Brain microvascular endothelial cell (primary cell): ENCODE measurements at regions not wholly inside any gene's neighbourhood (a gene's known extent, or its start where the extent isn't known, plus 50 kb on each side); places are given as distances from the start of the nearest gene placed in this dataset.

Experiments used
- DNase-seq: peaks from one replicate; pipeline ENCODE4 v3.0.0-alpha.2; 2020
- H3K27ac ChIP-seq: fragments of 250-450 bp; sonication (Bioruptor Pico); 2 replicates; pipeline ENCODE4 v1.5.1; 2020; ENCODE audit warnings: mild to moderate bottlenecking, moderate library complexity
- H3K27me3 ChIP-seq: fragments of 250-450 bp; sonication (Bioruptor Pico); replicated peaks from 2 replicates; pipeline ENCODE4 v1.5.1; 2020; ENCODE audit warnings: mild to moderate bottlenecking
- H3K36me3 ChIP-seq: fragments of 250-450 bp; sonication (Bioruptor Pico); replicated peaks from 2 replicates; pipeline ENCODE4 v1.5.1; 2020; ENCODE audit warnings: mild to moderate bottlenecking
- H3K4me3 ChIP-seq: 2 replicates; pipeline ENCODE4 v1.5.1; 2011; ENCODE audit warnings: low read depth, mild to moderate bottlenecking, control low read depth, low read length, moderate library complexity
- CTCF ChIP-seq: IDR thresholded peaks from 2 replicates; pipeline ENCODE4 v1.5.1; 2011; ENCODE audit warnings: low read depth, mild to moderate bottlenecking, moderate library complexity, low read length, control low read depth, inconsistent platforms; ENCODE audit errors: missing control alignments
- in situ Hi-C: cut with HindIII; loops from 2 replicates; pipeline ENCODE4 v1.10.0; 2017; ENCODE audit warnings: low sequenced_read_pairs, low pct_ligation_motif_present

GRCh38 chr13:97082461-97083207, 88.4 kb upstream of the OXGR1 start:
- H3K27me3 ChIP-seq, result no peaks in the 10 kb centered on the region
- no peak for TF ChIP-seq CTCF
- H3K4me3 ChIP-seq, result no peak overlapping the region
- no peak for DNase-seq
- H3K36me3 ChIP-seq, result no peaks in the 10 kb centered on the region
- in situ Hi-C loops, result no loop called here
- H3K27ac ChIP-seq, result no peak overlapping the region

GRCh38 chr13:97091196-97091595, 96.9 kb upstream of the OXGR1 start:
- TF ChIP-seq CTCF, result no peak
- Histone ChIP-seq H3K36me3 (no peaks in the 10 kb centered on the region), H3K27me3 (no peaks in the 10 kb centered on the region), H3K4me3 (no peak overlapping the region), H3K27ac (no peak overlapping the region)
- in situ Hi-C loops, result no loop called here
- no peak for DNase-seq

GRCh38 chr13:97100821-97101220, 106.5 kb upstream of the OXGR1 start:
- in situ Hi-C loops, result loop anchor here (25.0 kb wide), 1 partner anchor 261 kb away; no protein-coding TSS in a partner anchor
- H3K27ac ChIP-seq, result no peak overlapping the region
- no peaks in the 10 kb centered on the region for H3K36me3 ChIP-seq
- no peak overlapping the region for H3K4me3 ChIP-seq
- H3K27me3 ChIP-seq, result no peaks in the 10 kb centered on the region
- TF ChIP-seq CTCF, result no peak
- no peak for DNase-seq

GRCh38 chr13:97101912-97102708, 107.8 kb upstream of the OXGR1 start:
- H3K4me3 ChIP-seq, result no peak overlapping the region
- TF ChIP-seq CTCF, result no peak
- no peaks in the 10 kb centered on the region for H3K27me3 ChIP-seq
- in situ Hi-C loops, result loop anchor here (25.0 kb wide), 1 partner anchor 260 kb away; no protein-coding TSS in a partner anchor
- H3K36me3 ChIP-seq, result no peaks in the 10 kb centered on the region
- DNase-seq, result no peak
- H3K27ac ChIP-seq, result no peak overlapping the region

DNA sequence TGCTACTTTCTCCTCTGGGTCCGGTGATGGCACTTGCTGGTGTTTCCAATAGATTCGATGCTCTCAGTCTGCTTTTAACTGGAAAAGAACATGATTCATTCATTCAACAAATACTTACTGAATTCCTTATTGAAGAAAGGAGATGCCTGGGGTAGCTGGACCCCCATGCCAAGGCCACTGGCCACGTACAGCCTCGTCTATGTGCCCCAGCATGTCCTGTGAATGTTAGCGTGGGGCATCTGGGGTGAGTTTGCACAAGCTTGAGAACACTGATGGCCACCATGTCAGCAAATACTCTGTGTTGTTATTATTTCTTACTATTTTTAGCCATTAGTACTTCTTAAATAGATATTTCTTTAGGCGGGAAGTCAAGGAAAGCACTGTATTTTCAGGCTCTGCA, 112.0 kb upstream of the OXGR1 start:
- H3K4me3 ChIP-seq, result no peak overlapping the region
- in situ Hi-C loops, result loop anchor here (25.0 kb wide), 1 partner anchor 256 kb away; no protein-coding TSS in a partner anchor
- DNase-seq, result no peak

More for the DNA sequence above, 112.0 kb upstream of the OXGR1 start:
- no peak overlapping the region for H3K27ac ChIP-seq
- no peaks in the 10 kb centered on the region for H3K36me3 ChIP-seq
- no peak for TF ChIP-seq CTCF
- no peaks in the 10 kb centered on the region for H3K27me3 ChIP-seq
